GM19395 (cell line): ENCODE measurements at regions not wholly inside any gene's neighbourhood (a gene's known extent, or its start where the extent isn't known, plus 50 kb on each side); places are given as distances from the start of the nearest gene placed in this dataset.

Experiments used
- ATAC-seq: cut with Tn5 transposase; IDR thresholded peaks from one replicate; pipeline ENCODE4 v1.9.1; 2021; ENCODE audit warnings: mild to moderate bottlenecking, moderate library complexity; ENCODE audit not compliant: unreplicated experiment

- no peak for ATAC-seq
These were observed 292.6 kb upstream of the MKI67 start for GRCh38 chr10:128418819-128419218.

- ATAC-seq = no peak
These were observed 293.3 kb upstream of the MKI67 start for GRCh38 chr10:128419466-128420019.

GRCh38 chr10:128420623-128421022 is 294.4 kb upstream of the MKI67 start:
- no peak for ATAC-seq

GRCh38 chr10:128421371-128422160 is 295.3 kb upstream of the MKI67 start:
- ATAC-seq = no peak

GRCh38 chr10:128422190-128422589 is 296.0 kb upstream of the MKI67 start:
- ATAC-seq = no peak

- ATAC-seq = no peak
These were observed 296.8 kb upstream of the MKI67 start for GRCh38 chr10:128422999-128423398.

- no peak for ATAC-seq
These were observed 303.1 kb upstream of the MKI67 start for GRCh38 chr10:128429321-128429720.

GRCh38 chr10:128429835-128430513 is 303.8 kb upstream of the MKI67 start:
- no peak for ATAC-seq

GRCh38 chr10:128431083-128431482 is 304.9 kb upstream of the MKI67 start:
- ATAC-seq = no peak

- ATAC-seq = no peak
These were observed 305.3 kb upstream of the MKI67 start for GRCh38 chr10:128431506-128431905.

- ATAC-seq = no peak
These were observed 305.8 kb upstream of the MKI67 start for GRCh38 chr10:128432011-128432410.

- no peak for ATAC-seq
These were observed 306.2 kb upstream of the MKI67 start for GRCh38 chr10:128432423-128432822.

GRCh38 chr10:128435811-128436210 is 309.6 kb upstream of the MKI67 start:
- no peak for ATAC-seq

- no peak for ATAC-seq
These were observed 311.6 kb upstream of the MKI67 start for GRCh38 chr10:128437786-128438345.

- ATAC-seq = no peak
These were observed 312.3 kb upstream of the MKI67 start for GRCh38 chr10:128438417-128439063.

- ATAC-seq = no peak
These were observed 314.4 kb upstream of the MKI67 start for GRCh38 chr10:128440513-128441160.

GRCh38 chr10:128443925-128444518 is 317.8 kb upstream of the MKI67 start:
- no peak for ATAC-seq

- ATAC-seq = no peak
These were observed 322.6 kb upstream of the MKI67 start for GRCh38 chr10:128448796-128449195.

GRCh38 chr10:128451879-128452278 is 325.7 kb upstream of the MKI67 start:
- ATAC-seq = no peak

GRCh38 chr10:128456271-128456670 is 330.0 kb upstream of the MKI67 start:
- no peak for ATAC-seq
